Keratinocyte (primary cell): ENCODE measurements at regions not wholly inside any gene's neighbourhood (a gene's known extent, or its start where the extent isn't known, plus 50 kb on each side); places are given as distances from the start of the nearest gene placed in this dataset.

Experiments used
- DNase-seq: peaks from one replicate; pipeline ENCODE4 v3.0.0-alpha.2; 2011; ENCODE audit warnings: low read depth, missing footprints, low spot score
- FAIRE-seq: peaks from 2 replicates; lab custom pipeline; 2011; peaks lifted over from hg19 to GRCh38; lab: Jason Lieb, UNC
- H2AFZ ChIP-seq: 2 replicates; pipeline ENCODE4 v1.6.0; 2012; ENCODE audit warnings: low read length, control low read depth, inconsistent platforms; ENCODE audit not compliant: control insufficient read depth
- H3K27ac ChIP-seq: 2 replicates; pipeline ENCODE4 v1.5.1; 2011; ENCODE audit warnings: low read length; ENCODE audit not compliant: control insufficient read depth, insufficient read depth
- H3K27me3 ChIP-seq: 3 replicates; pipeline ENCODE4 v1.6.0; 2011; ENCODE audit warnings: low read length; ENCODE audit not compliant: control insufficient read depth, insufficient read depth; ENCODE audit errors: extremely low read depth
- H3K36me3 ChIP-seq, 2 experiments: 2 replicates in 1 of 2; 3 replicates in 1 of 2; pipeline ENCODE4 v1.5.1; 2011; ENCODE audit warnings: low read length in 2 of 2, mild to moderate bottlenecking in 1 of 2; ENCODE audit not compliant: control insufficient read depth in 2 of 2, insufficient read depth in 2 of 2; ENCODE audit errors: extremely low read depth in 1 of 2
- H3K4me1 ChIP-seq: 3 replicates; pipeline ENCODE4 v1.5.1; 2011; ENCODE audit warnings: low read length; ENCODE audit not compliant: control insufficient read depth, insufficient read depth; ENCODE audit errors: extremely low read depth
- H3K4me2 ChIP-seq: 3 replicates; pipeline ENCODE4 v1.6.0; 2011; ENCODE audit warnings: low read depth, low read length; ENCODE audit not compliant: control insufficient read depth, insufficient read depth; ENCODE audit errors: extremely low read depth
- H3K4me3 ChIP-seq, 3 experiments: fragments of 200-600 bp in 1 of 3; sonication (generic) in 1 of 3; 2 replicates in 2 of 3; 3 replicates in 1 of 3; pipeline ENCODE4 v1.5.1; 2011 to 2016; ENCODE audit warnings: low read length in 3 of 3, mild to moderate bottlenecking in 3 of 3, control low read depth in 2 of 3, inconsistent platforms in 1 of 3, low read depth in 1 of 3, mixed read lengths in 1 of 3, mixed run types in 1 of 3, moderate library complexity in 1 of 3; ENCODE audit not compliant: control insufficient read depth in 2 of 3, insufficient read depth in 2 of 3; ENCODE audit errors: extremely low read depth in 1 of 3
- H3K79me2 ChIP-seq: 2 replicates; pipeline ENCODE4 v1.6.0; 2012; ENCODE audit warnings: low read length; ENCODE audit not compliant: control insufficient read depth, insufficient read depth
- H3K9ac ChIP-seq: 3 replicates; pipeline ENCODE4 v1.6.0; 2011; ENCODE audit warnings: low read length; ENCODE audit not compliant: control insufficient read depth, insufficient read depth; ENCODE audit errors: extremely low read depth
- H3K9me1 ChIP-seq: 3 replicates; pipeline ENCODE4 v1.6.0; 2011; ENCODE audit warnings: low read length; ENCODE audit not compliant: control insufficient read depth, insufficient read depth; ENCODE audit errors: extremely low read depth
- H3K9me3 ChIP-seq: 2 replicates; pipeline ENCODE4 v1.5.1; 2012; ENCODE audit warnings: low read depth, low read length; ENCODE audit not compliant: control insufficient read depth
- H4K20me1 ChIP-seq: 3 replicates; pipeline ENCODE4 v1.6.0; 2011; ENCODE audit warnings: low read length; ENCODE audit not compliant: control insufficient read depth, insufficient read depth; ENCODE audit errors: extremely low read depth
- EZH2 ChIP-seq: IDR thresholded peaks from one replicate; pipeline ENCODE4 v1.6.1; 2012; ENCODE audit warnings: inconsistent platforms, mild to moderate bottlenecking, low read length, moderate library complexity
- dilution Hi-C: fragments of 300-500 bp; cut with MboI; formaldehyde crosslinking; loops from one replicate; pipeline ENCODE4 v1.7.0; 2020; ENCODE audit warnings: low sequenced_read_pairs; ENCODE audit not compliant: extremely low pct_ligation_motif_present
- TF ChIP-seq, protein P1 (sequence below), 3 experiments: IDR thresholded peaks in 1 of 3; conservative IDR thresholded peaks in 1 of 3; optimal IDR thresholded peaks in 1 of 3; 2 replicates in 2 of 3; 3 replicates in 1 of 3; pipeline versions ENCODE3 to v1.5.1; 2011; ENCODE audit warnings: low read length in 3 of 3, mild to moderate bottlenecking in 3 of 3, moderate library complexity in 2 of 3, control low read depth in 1 of 3, inconsistent platforms in 1 of 3; ENCODE audit not compliant: insufficient read depth in 2 of 3; ENCODE audit errors: extremely low read depth in 1 of 3

DNA sequence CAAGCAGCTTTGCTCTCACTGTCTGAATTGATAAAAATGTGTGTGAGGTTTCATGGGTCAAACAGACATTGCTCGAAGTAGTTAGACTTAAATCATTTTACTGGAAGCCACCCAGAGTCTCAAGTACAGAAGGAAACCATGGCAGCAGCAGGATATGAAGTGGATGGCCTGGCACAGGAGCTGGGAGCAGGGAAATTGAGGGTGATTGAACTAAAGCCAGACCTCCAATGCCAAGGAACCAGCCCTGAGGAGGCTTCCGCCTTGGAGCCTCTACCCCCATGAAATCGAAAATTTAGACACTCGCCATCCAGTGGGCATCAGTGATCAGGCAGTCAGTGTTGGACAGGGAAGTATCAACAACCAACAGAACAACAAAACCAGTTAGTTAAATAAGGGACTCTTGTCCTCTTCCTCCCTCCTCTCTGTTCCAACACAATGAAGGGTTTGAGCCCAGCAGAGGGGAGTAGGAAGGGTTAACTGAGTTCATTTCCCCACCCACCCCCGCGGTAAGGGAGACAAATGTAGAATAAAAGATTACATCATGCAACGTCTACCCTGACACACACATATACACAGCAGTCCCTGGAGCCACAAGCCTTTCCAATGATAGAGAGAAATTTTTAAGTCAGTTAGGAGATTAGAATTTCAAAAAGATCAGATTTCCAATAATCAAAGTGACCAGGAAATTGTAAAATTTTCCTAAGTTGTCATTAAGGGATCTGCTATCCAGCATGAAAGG is 156.3 kb downstream of the SLC16A9 start:
- H3K4me2 ChIP-seq: no peak overlapping the region
- no peak overlapping the region for H2AFZ ChIP-seq
- no peaks in the 10 kb centered on the region for H3K9me3 ChIP-seq
- DNase-seq: no peak
- no peaks in the 10 kb centered on the region for H3K79me2 ChIP-seq
- H3K4me3 ChIP-seq: no peak overlapping the region
- H3K27ac ChIP-seq: no peak overlapping the region
- dilution Hi-C loops: no loop called here
- H3K9ac ChIP-seq: no peak overlapping the region
- FAIRE-seq: no peak
- H3K36me3 ChIP-seq: no peaks in the 10 kb centered on the region
- H3K9me1 ChIP-seq: no peaks in the 10 kb centered on the region
- no peaks in the 10 kb centered on the region for H3K4me1 ChIP-seq
- no peaks in the 10 kb centered on the region for H3K27me3 ChIP-seq
- no peaks in the 10 kb centered on the region for H4K20me1 ChIP-seq
- TF ChIP-seq EZH2: no peak
- TF ChIP-seq, protein P1, sequence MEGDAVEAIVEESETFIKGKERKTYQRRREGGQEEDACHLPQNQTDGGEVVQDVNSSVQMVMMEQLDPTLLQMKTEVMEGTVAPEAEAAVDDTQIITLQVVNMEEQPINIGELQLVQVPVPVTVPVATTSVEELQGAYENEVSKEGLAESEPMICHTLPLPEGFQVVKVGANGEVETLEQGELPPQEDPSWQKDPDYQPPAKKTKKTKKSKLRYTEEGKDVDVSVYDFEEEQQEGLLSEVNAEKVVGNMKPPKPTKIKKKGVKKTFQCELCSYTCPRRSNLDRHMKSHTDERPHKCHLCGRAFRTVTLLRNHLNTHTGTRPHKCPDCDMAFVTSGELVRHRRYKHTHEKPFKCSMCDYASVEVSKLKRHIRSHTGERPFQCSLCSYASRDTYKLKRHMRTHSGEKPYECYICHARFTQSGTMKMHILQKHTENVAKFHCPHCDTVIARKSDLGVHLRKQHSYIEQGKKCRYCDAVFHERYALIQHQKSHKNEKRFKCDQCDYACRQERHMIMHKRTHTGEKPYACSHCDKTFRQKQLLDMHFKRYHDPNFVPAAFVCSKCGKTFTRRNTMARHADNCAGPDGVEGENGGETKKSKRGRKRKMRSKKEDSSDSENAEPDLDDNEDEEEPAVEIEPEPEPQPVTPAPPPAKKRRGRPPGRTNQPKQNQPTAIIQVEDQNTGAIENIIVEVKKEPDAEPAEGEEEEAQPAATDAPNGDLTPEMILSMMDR (optimal IDR thresholded peaks at IDR 0.05 in 1 of 3, IDR thresholded peaks at IDR 0.05 in 1 of 3, conservative IDR thresholded peaks at IDR 0.05 in 1 of 3; ENCODE audit: extremely low read depth in 1 of 3, insufficient read depth in 2 of 3, low read length in 3 of 3): no peak

DNA sequence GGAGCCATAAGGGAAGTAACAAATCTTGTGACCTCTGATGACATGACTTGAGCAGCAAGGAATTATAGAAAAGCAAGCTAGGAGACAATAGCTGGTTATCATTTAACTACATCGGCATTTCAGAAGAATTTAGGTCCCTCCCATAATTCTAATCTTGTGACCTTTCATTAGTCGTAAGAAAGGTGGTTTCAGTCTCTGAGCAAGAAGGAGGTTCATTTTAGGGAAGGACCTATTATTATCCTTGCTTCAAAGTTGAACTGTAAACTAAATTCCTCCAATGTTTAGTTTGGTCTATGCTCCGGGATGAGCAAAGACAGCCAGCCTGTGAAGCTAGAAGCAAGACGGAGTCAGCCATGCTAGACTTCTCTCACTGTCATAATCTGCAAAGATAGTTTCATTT is 159.6 kb downstream of the SLC16A9 start:
- TF ChIP-seq EZH2: no peak
- TF ChIP-seq, protein P1 (optimal IDR thresholded peaks at IDR 0.05 in 1 of 3, IDR thresholded peaks at IDR 0.05 in 1 of 3, conservative IDR thresholded peaks at IDR 0.05 in 1 of 3; ENCODE audit: extremely low read depth in 1 of 3, insufficient read depth in 2 of 3, low read length in 3 of 3): no peak
- Histone ChIP-seq H3K4me2 (no peak overlapping the region), H3K79me2 (no peaks in the 10 kb centered on the region), H4K20me1 (no peaks in the 10 kb centered on the region), H3K9ac (no peak overlapping the region), H3K27me3 (no peaks in the 10 kb centered on the region), H3K4me1 (no peaks in the 10 kb centered on the region), H3K36me3 (no peaks in the 10 kb centered on the region), H3K9me1 (no peaks in the 10 kb centered on the region), H3K27ac (no peak overlapping the region), H3K4me3 (no peak overlapping the region), H2AFZ (no peak overlapping the region), H3K9me3 (no peaks in the 10 kb centered on the region)
- dilution Hi-C loops: no loop called here
- DNase-seq (no peak), FAIRE-seq (no peak)
